Neural cell (in vitro differentiated cells): ENCODE measurements at regions not wholly inside any gene's neighbourhood (a gene's known extent, or its start where the extent isn't known, plus 50 kb on each side); places are given as distances from the start of the nearest gene placed in this dataset.

Experiments
- EP300 ChIP-seq: fragments of 450-650 bp; conservative IDR thresholded peaks from 2 replicates; pipeline ENCODE4 v1.6.1; 2014; ENCODE audit warnings: antibody characterized with exemption, mild to moderate bottlenecking, moderate library complexity; ENCODE audit not compliant: poor library complexity, severe bottlenecking
- EZH2 ChIP-seq: fragments of 200-600, 300-800 bp; shearing (Covaris generic), sonication (generic); IDR thresholded peaks from 2 replicates; pipeline ENCODE4 v1.6.1; 2014; ENCODE audit warnings: antibody characterized with exemption, low read length, borderline replicate concordance, mild to moderate bottlenecking; ENCODE audit not compliant: insufficient read depth, poor library complexity, severe bottlenecking
- MXI1 ChIP-seq: fragments of 450-650 bp; conservative IDR thresholded peaks from 2 replicates; pipeline ENCODE4 v1.6.1; 2014; ENCODE audit warnings: antibody characterized with exemption, mild to moderate bottlenecking; ENCODE audit not compliant: poor library complexity, severe bottlenecking
- POLR2AphosphoS5 ChIP-seq: IDR thresholded peaks from 2 replicates; pipeline ENCODE4 v1.6.1; 2012
- SMC3 ChIP-seq: fragments of 450-650 bp; conservative IDR thresholded peaks from 2 replicates; pipeline ENCODE4 v1.6.1; 2014; ENCODE audit warnings: antibody characterized with exemption, mild to moderate bottlenecking, moderate library complexity; ENCODE audit not compliant: poor library complexity
- TF ChIP-seq, protein P1 (sequence below): fragments of 450-650 bp; IDR thresholded peaks from 2 replicates; pipeline ENCODE4 v1.5.1; 2014; ENCODE audit warnings: antibody characterized with exemption, mild to moderate bottlenecking, moderate library complexity; ENCODE audit not compliant: poor library complexity, severe bottlenecking
- TF ChIP-seq, protein P2 (sequence below): IDR thresholded peaks from 2 replicates; pipeline ENCODE4 v1.6.1; 2012; ENCODE audit warnings: borderline replicate concordance

DNA sequence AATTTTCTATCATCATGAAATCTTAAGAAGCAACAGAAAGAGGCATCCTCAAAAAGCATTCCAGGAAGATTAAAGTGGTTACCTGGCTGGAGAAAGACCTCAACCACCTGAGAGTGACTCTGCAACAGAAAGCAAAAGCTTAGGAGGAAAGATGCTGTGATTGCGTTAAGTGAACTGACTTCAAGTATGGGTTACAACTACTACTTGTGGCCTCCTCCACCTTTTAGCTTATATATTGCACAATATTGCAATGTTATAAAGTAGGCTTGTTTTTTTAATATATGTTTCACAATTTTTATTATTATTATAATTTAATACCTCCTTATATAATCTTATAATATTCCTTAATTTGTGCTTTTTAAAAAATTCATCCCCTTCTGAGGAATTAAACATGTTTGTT lies 1407.5 kb downstream of the KCNT2 start:
- TF ChIP-seq, protein P1, sequence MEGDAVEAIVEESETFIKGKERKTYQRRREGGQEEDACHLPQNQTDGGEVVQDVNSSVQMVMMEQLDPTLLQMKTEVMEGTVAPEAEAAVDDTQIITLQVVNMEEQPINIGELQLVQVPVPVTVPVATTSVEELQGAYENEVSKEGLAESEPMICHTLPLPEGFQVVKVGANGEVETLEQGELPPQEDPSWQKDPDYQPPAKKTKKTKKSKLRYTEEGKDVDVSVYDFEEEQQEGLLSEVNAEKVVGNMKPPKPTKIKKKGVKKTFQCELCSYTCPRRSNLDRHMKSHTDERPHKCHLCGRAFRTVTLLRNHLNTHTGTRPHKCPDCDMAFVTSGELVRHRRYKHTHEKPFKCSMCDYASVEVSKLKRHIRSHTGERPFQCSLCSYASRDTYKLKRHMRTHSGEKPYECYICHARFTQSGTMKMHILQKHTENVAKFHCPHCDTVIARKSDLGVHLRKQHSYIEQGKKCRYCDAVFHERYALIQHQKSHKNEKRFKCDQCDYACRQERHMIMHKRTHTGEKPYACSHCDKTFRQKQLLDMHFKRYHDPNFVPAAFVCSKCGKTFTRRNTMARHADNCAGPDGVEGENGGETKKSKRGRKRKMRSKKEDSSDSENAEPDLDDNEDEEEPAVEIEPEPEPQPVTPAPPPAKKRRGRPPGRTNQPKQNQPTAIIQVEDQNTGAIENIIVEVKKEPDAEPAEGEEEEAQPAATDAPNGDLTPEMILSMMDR: no peak
- TF ChIP-seq SMC3 (no peak), EP300 (no peak), MXI1 (no peak), POLR2AphosphoS5 (no peak), EZH2 (no peak)
- TF ChIP-seq, protein P2, sequence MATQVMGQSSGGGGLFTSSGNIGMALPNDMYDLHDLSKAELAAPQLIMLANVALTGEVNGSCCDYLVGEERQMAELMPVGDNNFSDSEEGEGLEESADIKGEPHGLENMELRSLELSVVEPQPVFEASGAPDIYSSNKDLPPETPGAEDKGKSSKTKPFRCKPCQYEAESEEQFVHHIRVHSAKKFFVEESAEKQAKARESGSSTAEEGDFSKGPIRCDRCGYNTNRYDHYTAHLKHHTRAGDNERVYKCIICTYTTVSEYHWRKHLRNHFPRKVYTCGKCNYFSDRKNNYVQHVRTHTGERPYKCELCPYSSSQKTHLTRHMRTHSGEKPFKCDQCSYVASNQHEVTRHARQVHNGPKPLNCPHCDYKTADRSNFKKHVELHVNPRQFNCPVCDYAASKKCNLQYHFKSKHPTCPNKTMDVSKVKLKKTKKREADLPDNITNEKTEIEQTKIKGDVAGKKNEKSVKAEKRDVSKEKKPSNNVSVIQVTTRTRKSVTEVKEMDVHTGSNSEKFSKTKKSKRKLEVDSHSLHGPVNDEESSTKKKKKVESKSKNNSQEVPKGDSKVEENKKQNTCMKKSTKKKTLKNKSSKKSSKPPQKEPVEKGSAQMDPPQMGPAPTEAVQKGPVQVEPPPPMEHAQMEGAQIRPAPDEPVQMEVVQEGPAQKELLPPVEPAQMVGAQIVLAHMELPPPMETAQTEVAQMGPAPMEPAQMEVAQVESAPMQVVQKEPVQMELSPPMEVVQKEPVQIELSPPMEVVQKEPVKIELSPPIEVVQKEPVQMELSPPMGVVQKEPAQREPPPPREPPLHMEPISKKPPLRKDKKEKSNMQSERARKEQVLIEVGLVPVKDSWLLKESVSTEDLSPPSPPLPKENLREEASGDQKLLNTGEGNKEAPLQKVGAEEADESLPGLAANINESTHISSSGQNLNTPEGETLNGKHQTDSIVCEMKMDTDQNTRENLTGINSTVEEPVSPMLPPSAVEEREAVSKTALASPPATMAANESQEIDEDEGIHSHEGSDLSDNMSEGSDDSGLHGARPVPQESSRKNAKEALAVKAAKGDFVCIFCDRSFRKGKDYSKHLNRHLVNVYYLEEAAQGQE: no peak
